ENCODE measurements at regions not wholly inside any gene's neighbourhood (a gene's known extent, or its start where the extent isn't known, plus 50 kb on each side); places are given as distances from the start of the nearest gene placed in this dataset.
"Not testable (repeated sequence)": the region's sequence is repeated elsewhere in the genome, so short reads cannot be mapped to it uniquely, and the experiment has no call there.

DNA sequence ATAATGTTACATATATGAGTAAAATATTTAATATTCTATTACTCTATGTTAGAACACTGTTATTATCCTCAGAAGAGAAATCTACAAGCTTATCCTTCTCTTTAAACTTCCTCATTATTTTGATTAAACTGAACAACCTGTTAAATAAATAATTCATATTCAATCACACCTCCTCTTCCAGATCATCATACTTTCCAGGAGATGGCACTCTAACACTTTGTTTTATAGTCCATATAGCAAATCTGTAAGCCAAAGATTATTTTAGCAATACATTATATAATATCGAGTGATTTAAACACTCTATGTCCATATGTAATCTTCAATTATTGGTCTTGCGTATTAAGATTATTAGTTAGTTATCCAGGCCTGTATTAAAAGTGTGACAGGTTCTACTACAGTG is 694.1 kb downstream of the ANKRD7 start:
- TF ChIP-seq PKNOX1 (IDR thresholded peaks at IDR 0.05), result no peak
- POLR2A ChIA-PET, result no interaction called here
- CTCF ChIA-PET, result no interaction called here
- DNase-seq (ENCODE audit: extremely low spot score), result no peak

DNA sequence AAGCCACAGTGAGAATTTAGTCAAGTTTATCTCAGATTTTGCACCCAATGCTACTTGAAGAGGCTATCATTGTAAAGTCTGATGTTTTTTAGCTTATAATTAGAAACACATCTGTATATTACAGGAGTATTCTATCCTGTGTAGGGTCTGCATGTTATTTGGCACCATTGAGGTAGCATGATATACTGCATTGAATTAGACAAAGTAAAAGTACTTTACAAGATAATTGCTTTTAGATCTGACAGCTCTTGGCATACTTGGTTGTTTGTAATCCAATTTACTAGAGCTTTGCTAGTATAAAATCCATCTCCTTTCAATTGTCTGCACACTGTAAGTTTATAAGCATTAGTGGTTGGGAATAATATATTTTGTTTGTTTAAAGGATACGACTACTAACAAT is 714.3 kb downstream of the ANKRD7 start:
- ChIA-PET POLR2A (no interaction called here), CTCF (interaction anchor here (1.0 kb wide), 1 partner anchor 17 kb away, joined by 4 read pairs; no protein-coding TSS in a partner anchor)
- no peak for DNase-seq (ENCODE audit: extremely low spot score)
- TF ChIP-seq NFRKB (IDR thresholded peaks at IDR 0.05), result no peak
- TF ChIP-seq SUZ12 (IDR thresholded peaks at IDR 0.05), result no peak
- no peak for TF ChIP-seq ELF4 (IDR thresholded peaks at IDR 0.05)
- no peak for TF ChIP-seq PKNOX1 (IDR thresholded peaks at IDR 0.05)
- no peak for TF ChIP-seq CTBP1 (IDR thresholded peaks at IDR 0.05; ENCODE audit: borderline replicate concordance)

DNA sequence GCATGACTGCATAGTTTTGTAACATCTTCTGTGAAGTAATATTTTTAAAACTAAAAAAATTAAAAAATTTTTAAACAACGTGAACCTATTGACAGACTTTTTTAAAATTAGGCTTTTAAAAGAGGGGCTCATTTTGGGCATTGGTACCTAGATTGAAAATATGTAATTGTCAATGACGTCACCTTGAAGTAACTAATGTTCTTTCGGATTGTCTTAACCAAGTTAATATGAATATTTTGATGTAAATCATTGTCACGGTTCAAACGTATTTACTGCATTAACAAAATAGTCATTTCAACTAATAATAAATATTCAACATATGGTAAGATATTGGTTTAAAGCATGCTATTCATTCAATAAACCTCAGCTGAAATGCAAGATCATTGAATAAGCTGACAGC is 719.8 kb downstream of the ANKRD7 start:
- DNase-seq (ENCODE audit: extremely low spot score), result no peak
- no peak for TF ChIP-seq SP1 (IDR thresholded peaks at IDR 0.05)
- no peak for TF ChIP-seq NFRKB (IDR thresholded peaks at IDR 0.05)
- TF ChIP-seq L3MBTL2 (conservative IDR thresholded peaks at IDR 0.05), result no peak
- TF ChIP-seq SUZ12 (IDR thresholded peaks at IDR 0.05), result no peak
- no peak for TF ChIP-seq TARDBP (IDR thresholded peaks at IDR 0.05)
- TF ChIP-seq FOXM1 (IDR thresholded peaks at IDR 0.05; ENCODE audit: borderline replicate concordance), result no peak
- no peak for TF ChIP-seq HDGF (IDR thresholded peaks at IDR 0.05; ENCODE audit: borderline replicate concordance)

GRCh38 chr7:118945911-118946682 is 721.6 kb downstream of the ANKRD7 start:
- DNase-seq (ENCODE audit: extremely low spot score), result no peak
- ChIA-PET POLR2A (no interaction called here), CTCF (no interaction called here)
- TF ChIP-seq SP1 (IDR thresholded peaks at IDR 0.05), result no peak
- no peak for TF ChIP-seq FOXA1 (IDR thresholded peaks at IDR 0.05)
- no peak for TF ChIP-seq CTBP1 (IDR thresholded peaks at IDR 0.05; ENCODE audit: borderline replicate concordance)
- no peak for TF ChIP-seq FOXM1 (IDR thresholded peaks at IDR 0.05; ENCODE audit: borderline replicate concordance)
- TF ChIP-seq FOXK2 (IDR thresholded peaks at IDR 0.05), result no peak
- no peak for TF ChIP-seq HDGF (IDR thresholded peaks at IDR 0.05; ENCODE audit: borderline replicate concordance)
- no peak for TF ChIP-seq BHLHE40 (IDR thresholded peaks at IDR 0.05; ENCODE audit: borderline replicate concordance)
- TF ChIP-seq ELF4 (IDR thresholded peaks at IDR 0.05), result no peak
- no peak for TF ChIP-seq NFRKB (IDR thresholded peaks at IDR 0.05)
- no peak for TF ChIP-seq LEF1 (IDR thresholded peaks at IDR 0.05; ENCODE audit: borderline replicate concordance)
- no peak for TF ChIP-seq SUZ12 (IDR thresholded peaks at IDR 0.05)
- no peak for TF ChIP-seq TARDBP (IDR thresholded peaks at IDR 0.05)

More for the DNA sequence above, 719.8 kb downstream of the ANKRD7 start:
- POLR2A ChIA-PET, result no interaction called here
- CTCF ChIA-PET, result no interaction called here

DNA sequence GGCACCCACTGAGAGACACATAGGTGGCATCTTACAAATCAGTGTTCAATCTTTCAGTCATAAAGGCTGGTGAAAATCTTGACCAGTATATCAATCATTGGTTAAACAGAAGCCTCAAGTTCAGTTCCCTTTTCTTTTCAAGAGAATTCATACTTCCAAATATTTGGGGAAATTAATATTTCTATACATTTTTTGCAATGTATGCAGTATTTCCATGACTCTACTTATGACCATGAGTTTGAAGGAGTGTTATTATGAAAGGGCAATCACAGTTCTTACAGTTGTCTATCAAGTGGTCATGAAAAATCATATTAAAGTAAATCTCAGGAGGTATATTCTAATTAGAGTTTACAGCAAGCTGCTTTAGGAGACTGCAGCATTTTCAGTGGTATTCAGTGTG is 724.0 kb downstream of the ANKRD7 start:
- ChIA-PET POLR2A (no interaction called here), CTCF (no interaction called here)
- DNase-seq (ENCODE audit: extremely low spot score), result no peak
- TF ChIP-seq PKNOX1 (IDR thresholded peaks at IDR 0.05) (no peak), FOXA1 (IDR thresholded peaks at IDR 0.05) (no peak), FOXK2 (IDR thresholded peaks at IDR 0.05) (no peak), SUZ12 (IDR thresholded peaks at IDR 0.05) (no peak), LEF1 (IDR thresholded peaks at IDR 0.05; ENCODE audit: borderline replicate concordance) (no peak), FOXM1 (IDR thresholded peaks at IDR 0.05; ENCODE audit: borderline replicate concordance) (no peak), TARDBP (IDR thresholded peaks at IDR 0.05) (no peak), SP1 (IDR thresholded peaks at IDR 0.05) (no peak), BHLHE40 (IDR thresholded peaks at IDR 0.05; ENCODE audit: borderline replicate concordance) (no peak), ELF4 (IDR thresholded peaks at IDR 0.05) (no peak), L3MBTL2 (conservative IDR thresholded peaks at IDR 0.05) (no peak), HDGF (IDR thresholded peaks at IDR 0.05; ENCODE audit: borderline replicate concordance) (no peak), ARNT (IDR thresholded peaks at IDR 0.05) (no peak), NFRKB (IDR thresholded peaks at IDR 0.05) (no peak), ZNF384 (IDR thresholded peaks at IDR 0.05) (no peak), CTBP1 (IDR thresholded peaks at IDR 0.05; ENCODE audit: borderline replicate concordance) (no peak)

GRCh38 chr7:118949031-118949430 is 724.5 kb downstream of the ANKRD7 start:
- no peak for DNase-seq (ENCODE audit: extremely low spot score)
- POLR2A ChIA-PET, result no interaction called here
- CTCF ChIA-PET, result no interaction called here
- TF ChIP-seq TARDBP (IDR thresholded peaks at IDR 0.05), result no peak
- no peak for TF ChIP-seq SP1 (IDR thresholded peaks at IDR 0.05)
- no peak for TF ChIP-seq LEF1 (IDR thresholded peaks at IDR 0.05; ENCODE audit: borderline replicate concordance)
- TF ChIP-seq SUZ12 (IDR thresholded peaks at IDR 0.05), result no peak
- TF ChIP-seq ELF4 (IDR thresholded peaks at IDR 0.05), result no peak
- no peak for TF ChIP-seq CTBP1 (IDR thresholded peaks at IDR 0.05; ENCODE audit: borderline replicate concordance)
- TF ChIP-seq L3MBTL2 (conservative IDR thresholded peaks at IDR 0.05), result no peak
- TF ChIP-seq ZNF384 (IDR thresholded peaks at IDR 0.05), result no peak
- no peak for TF ChIP-seq FOXM1 (IDR thresholded peaks at IDR 0.05; ENCODE audit: borderline replicate concordance)
- TF ChIP-seq FOXA1 (IDR thresholded peaks at IDR 0.05), result no peak
- no peak for TF ChIP-seq FOXK2 (IDR thresholded peaks at IDR 0.05)
- TF ChIP-seq HDGF (IDR thresholded peaks at IDR 0.05; ENCODE audit: borderline replicate concordance), result no peak
- TF ChIP-seq ARNT (IDR thresholded peaks at IDR 0.05), result no peak
- no peak for TF ChIP-seq BHLHE40 (IDR thresholded peaks at IDR 0.05; ENCODE audit: borderline replicate concordance)
- TF ChIP-seq PKNOX1 (IDR thresholded peaks at IDR 0.05), result no peak
- no peak for TF ChIP-seq NFRKB (IDR thresholded peaks at IDR 0.05)

- CTCF ChIA-PET, result interaction anchor here (1.0 kb wide), 1 partner anchor 17 kb away, joined by 4 read pairs; no protein-coding TSS in a partner anchor
- POLR2A ChIA-PET, result not testable (repeated sequence)
These were observed 731.8 kb downstream of the ANKRD7 start for GRCh38 chr7:118956285-118956684.

More at GRCh38 chr7:118956285-118956684, 731.8 kb downstream of the ANKRD7 start:
- DNase-seq (ENCODE audit: extremely low spot score), result not testable (repeated sequence)
